Progenitor cell of endocrine pancreas (in vitro differentiated cells): ENCODE measurements at regions not wholly inside any gene's neighbourhood (a gene's known extent, or its start where the extent isn't known, plus 50 kb on each side); places are given as distances from the start of the nearest gene placed in this dataset.

Experiments used
- DNase-seq: peaks from one replicate; pipeline ENCODE4 v3.0.0; 2021; ENCODE audit warnings: low spot score; ENCODE audit not compliant: unreplicated experiment
- H3K27ac Mint-ChIP-seq: 2 replicates; pipeline ENCODE4 v1.8.0; 2021; ENCODE audit warnings: mild to moderate bottlenecking, moderate library complexity, mixed read lengths
- H3K27me3 Mint-ChIP-seq: 2 replicates; pipeline ENCODE4 v1.8.0; 2021; ENCODE audit warnings: mixed read lengths
- H3K36me3 Mint-ChIP-seq: 2 replicates; pipeline ENCODE4 v1.8.0; 2022; ENCODE audit warnings: mixed read lengths; ENCODE audit not compliant: insufficient read depth
- H3K4me1 Mint-ChIP-seq: 2 replicates; pipeline ENCODE4 v1.8.0; 2021; ENCODE audit warnings: low read depth, mixed read lengths
- H3K4me3 Mint-ChIP-seq: 2 replicates; pipeline ENCODE4 v1.8.0; 2021; ENCODE audit warnings: low read depth, mild to moderate bottlenecking, moderate library complexity, mixed read lengths
- H3K9me3 Mint-ChIP-seq: 2 replicates; pipeline ENCODE4 v1.8.0; 2021; ENCODE audit warnings: low read depth, mixed read lengths
- TF ChIP-seq, protein P1 (sequence below): fragments of 200-600 bp; sonication (generic); IDR thresholded peaks from one replicate; pipeline ENCODE4 v1.5.0; 2021; ENCODE audit warnings: antibody characterized with exemption, mild to moderate bottlenecking; ENCODE audit not compliant: unreplicated experiment

DNA sequence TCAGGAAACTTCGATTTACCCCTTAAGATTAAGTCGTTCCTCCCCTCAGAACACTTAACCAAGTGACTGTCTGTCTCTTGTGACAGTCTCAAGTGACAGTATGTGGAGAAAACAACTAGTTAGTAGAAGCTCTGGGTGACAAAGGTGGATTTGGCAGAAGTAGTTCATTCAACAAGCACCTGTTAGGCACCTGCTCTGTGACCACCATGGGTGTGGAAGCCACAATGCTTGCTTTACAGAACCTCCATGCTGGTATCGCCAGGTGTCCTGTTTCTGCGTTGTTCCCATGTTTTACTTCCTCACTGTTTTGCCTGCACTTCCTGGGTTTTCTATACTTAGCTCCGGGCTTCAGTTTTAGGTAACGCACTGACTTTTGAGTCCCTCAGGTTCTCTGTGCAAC is 337.4 kb upstream of the DCC start:
- DNase-seq, result no peak
- Mint-ChIP-seq H3K36me3 (no peaks in the 10 kb centered on the region), H3K27me3 (no peaks in the 10 kb centered on the region), H3K27ac (no peak overlapping the region), H3K9me3 (no peaks in the 10 kb centered on the region), H3K4me3 (no peak overlapping the region), H3K4me1 (no peaks in the 10 kb centered on the region)
- TF ChIP-seq, protein P1, sequence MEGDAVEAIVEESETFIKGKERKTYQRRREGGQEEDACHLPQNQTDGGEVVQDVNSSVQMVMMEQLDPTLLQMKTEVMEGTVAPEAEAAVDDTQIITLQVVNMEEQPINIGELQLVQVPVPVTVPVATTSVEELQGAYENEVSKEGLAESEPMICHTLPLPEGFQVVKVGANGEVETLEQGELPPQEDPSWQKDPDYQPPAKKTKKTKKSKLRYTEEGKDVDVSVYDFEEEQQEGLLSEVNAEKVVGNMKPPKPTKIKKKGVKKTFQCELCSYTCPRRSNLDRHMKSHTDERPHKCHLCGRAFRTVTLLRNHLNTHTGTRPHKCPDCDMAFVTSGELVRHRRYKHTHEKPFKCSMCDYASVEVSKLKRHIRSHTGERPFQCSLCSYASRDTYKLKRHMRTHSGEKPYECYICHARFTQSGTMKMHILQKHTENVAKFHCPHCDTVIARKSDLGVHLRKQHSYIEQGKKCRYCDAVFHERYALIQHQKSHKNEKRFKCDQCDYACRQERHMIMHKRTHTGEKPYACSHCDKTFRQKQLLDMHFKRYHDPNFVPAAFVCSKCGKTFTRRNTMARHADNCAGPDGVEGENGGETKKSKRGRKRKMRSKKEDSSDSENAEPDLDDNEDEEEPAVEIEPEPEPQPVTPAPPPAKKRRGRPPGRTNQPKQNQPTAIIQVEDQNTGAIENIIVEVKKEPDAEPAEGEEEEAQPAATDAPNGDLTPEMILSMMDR, result no peak

- TF ChIP-seq, protein P1, result no peak
- H3K27ac Mint-ChIP-seq, result no peak overlapping the region
- DNase-seq, result no peak
- no peaks in the 10 kb centered on the region for H3K4me1 Mint-ChIP-seq
- H3K36me3 Mint-ChIP-seq, result no peaks in the 10 kb centered on the region
- no peak overlapping the region for H3K4me3 Mint-ChIP-seq
- H3K27me3 Mint-ChIP-seq, result no peaks in the 10 kb centered on the region
- no peaks in the 10 kb centered on the region for H3K9me3 Mint-ChIP-seq
Observed at GRCh38 chr18:52007105-52007504, 332.9 kb upstream of the DCC start.

GRCh38 chr18:52008330-52008729 is 331.7 kb upstream of the DCC start:
- Mint-ChIP-seq H3K4me3 (no peak overlapping the region), H3K36me3 (no peaks in the 10 kb centered on the region), H3K9me3 (no peaks in the 10 kb centered on the region), H3K27ac (no peak overlapping the region), H3K27me3 (no peaks in the 10 kb centered on the region), H3K4me1 (no peaks in the 10 kb centered on the region)
- TF ChIP-seq, protein P1, result no peak
- DNase-seq, result no peak

DNA sequence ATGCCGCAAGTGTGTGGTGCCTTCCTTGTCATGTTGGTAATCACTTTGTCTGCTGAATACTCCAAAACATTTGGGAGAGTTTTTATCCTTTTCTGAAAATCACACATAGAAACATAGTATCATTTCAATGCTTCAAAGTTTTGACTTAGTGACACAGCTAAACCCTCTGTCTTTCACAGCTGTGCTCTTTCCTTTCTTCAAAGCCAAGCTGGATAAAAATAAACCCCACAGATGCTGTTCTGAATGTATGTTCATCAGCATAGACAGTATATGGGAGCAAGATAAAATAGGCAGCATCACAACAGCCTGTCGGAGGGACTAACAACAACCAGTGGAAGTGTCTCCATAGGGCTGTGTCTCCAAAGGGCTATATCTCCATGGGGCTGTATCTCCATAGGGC is 331.3 kb upstream of the DCC start:
- Mint-ChIP-seq H3K36me3 (no peaks in the 10 kb centered on the region), H3K27me3 (no peaks in the 10 kb centered on the region), H3K9me3 (no peaks in the 10 kb centered on the region), H3K4me3 (no peak overlapping the region), H3K4me1 (no peaks in the 10 kb centered on the region), H3K27ac (no peak overlapping the region)
- TF ChIP-seq, protein P1, result no peak
- DNase-seq, result no peak

- Mint-ChIP-seq H3K27me3 (no peaks in the 10 kb centered on the region), H3K36me3 (no peaks in the 10 kb centered on the region), H3K4me1 (no peaks in the 10 kb centered on the region), H3K4me3 (no peak overlapping the region), H3K9me3 (no peaks in the 10 kb centered on the region), H3K27ac (no peak overlapping the region)
- no peak for DNase-seq
- TF ChIP-seq, protein P1, result no peak
Observed at GRCh38 chr18:52009958-52010357, 330.0 kb upstream of the DCC start.
